GM12878 (cell line): ENCODE measurements at regions not wholly inside any gene's neighbourhood (a gene's known extent, or its start where the extent isn't known, plus 50 kb on each side); places are given as distances from the start of the nearest gene placed in this dataset.

Experiments used
- ATAC-seq: fragments of 200-7000 bp; cut with Tn5 transposase; 3 replicates; pipeline ENCODE4 v1.9.1; 2020; ENCODE audit warnings: mild to moderate bottlenecking, moderate library complexity
- BruUV-seq: library from RNA; stranded (reverse); fragments of 400-500 nt; replicated peaks from 2 replicates; lab custom pipeline; 2021; lab: Mats Ljungman, UMichigan
- CTCF ChIA-PET: fragments of 300-600 bp; sonication (Branson Sonifier 250); formaldehyde crosslinking; extraction: SDS; loops from one replicate; lab custom pipeline; 2021; ENCODE audit warnings: inconsistent platforms; lab: Yijun Ruan, JAX
- POLR2A ChIA-PET: fragments of 350-600 bp; formaldehyde crosslinking; extraction: SDS; loops from one replicate; lab custom pipeline; 2021; ENCODE audit warnings: inconsistent platforms; lab: Charles Lee
- RAD21 ChIA-PET: fragments of 300-600 bp; sonication (Branson Sonifier 250); formaldehyde crosslinking; loops from one replicate; lab custom pipeline; 2023; ENCODE audit warnings: antibody characterized with exemption; ENCODE audit not compliant: unreplicated experiment; lab: Charles Lee
- SMC1A ChIA-PET: fragments of 300-600 bp; sonication (Branson Sonifier 250); formaldehyde crosslinking; loops from one replicate; lab custom pipeline; 2023; ENCODE audit not compliant: unreplicated experiment, uncharacterized antibody; lab: Charles Lee
- DNase-seq: peaks from one replicate; pipeline ENCODE4 v3.0.0-alpha.2; 2011; ENCODE audit warnings: low read depth, low spot score
- FAIRE-seq: peaks from 3 replicates; lab custom pipeline; 2011; peaks lifted over from hg19 to GRCh38; lab: Jason Lieb, UNC
- H2AFZ ChIP-seq: 2 replicates; pipeline ENCODE4 v1.6.0; 2011; ENCODE audit warnings: low read depth, low read length, control low read depth; ENCODE audit not compliant: control insufficient read depth
- H3K27ac ChIP-seq: 2 replicates; pipeline ENCODE4 v1.5.1; 2011; ENCODE audit warnings: control low read depth; ENCODE audit not compliant: control insufficient read depth, insufficient read depth
- H3K27me3 ChIP-seq, 2 experiments: replicated peaks in 1 of 2; 2 replicates each; pipeline versions ENCODE4 v1.6.0 to v1.6.1; 2011; ENCODE audit warnings: low read length in 1 of 2; ENCODE audit not compliant: control insufficient read depth in 2 of 2, insufficient read depth in 2 of 2
- H3K36me3 ChIP-seq, 2 experiments: 2 replicates each; pipeline ENCODE4 v1.5.1; 2011; ENCODE audit warnings: low read length in 1 of 2; ENCODE audit not compliant: control insufficient read depth in 2 of 2, insufficient read depth in 2 of 2
- H3K4me1 ChIP-seq: 2 replicates; pipeline ENCODE4 v1.6.1; 2011; ENCODE audit warnings: mild to moderate bottlenecking, low read length, moderate library complexity, mixed read lengths; ENCODE audit not compliant: control insufficient read depth, insufficient read depth
- H3K4me2 ChIP-seq: 2 replicates; pipeline ENCODE4 v1.6.0; 2011; ENCODE audit warnings: control low read depth; ENCODE audit not compliant: control insufficient read depth, insufficient read depth
- H3K4me3 ChIP-seq: fragments of 200-600 bp; sonication (generic); 2 replicates; pipeline ENCODE4 v1.5.1; 2016
- H3K79me2 ChIP-seq: 2 replicates; pipeline ENCODE4 v1.6.0; 2011; ENCODE audit warnings: low read length; ENCODE audit not compliant: control insufficient read depth, insufficient read depth
- H3K9ac ChIP-seq: 2 replicates; pipeline ENCODE4 v1.8.0; 2011; ENCODE audit warnings: low read length, control low read depth, mixed read lengths; ENCODE audit not compliant: control insufficient read depth, insufficient read depth
- H3K9me3 ChIP-seq: replicated peaks from 3 replicates; pipeline ENCODE4 v1.5.1; 2011; ENCODE audit warnings: mild to moderate bottlenecking, low read length; ENCODE audit not compliant: control insufficient read depth, insufficient read depth
- H4K20me1 ChIP-seq: 2 replicates; pipeline ENCODE4 v1.6.0; 2011; ENCODE audit not compliant: control insufficient read depth, insufficient read depth
- CREB1 ChIP-seq: IDR thresholded peaks from 2 replicates; pipeline ENCODE4 v1.6.1; 2012; ENCODE audit warnings: low read depth, mild to moderate bottlenecking, inconsistent platforms
- EED ChIP-seq: sonication (generic); IDR thresholded peaks from 2 replicates; pipeline ENCODE4 v1.6.1; 2016; ENCODE audit warnings: antibody characterized with exemption, low read depth
- FOS ChIP-seq: IDR thresholded peaks from 3 replicates; pipeline ENCODE4 v1.6.1; 2011; ENCODE audit warnings: borderline replicate concordance; ENCODE audit not compliant: insufficient read length; ENCODE audit errors: extremely low read depth
- HDAC2 ChIP-seq: fragments of 200-600 bp; sonication (generic); IDR thresholded peaks from 2 replicates; pipeline ENCODE4 v1.6.1; 2017
- KAT2A ChIP-seq: conservative IDR thresholded peaks from 2 replicates; pipeline ENCODE4 v1.6.1; 2011; ENCODE audit warnings: low read depth, low read length; ENCODE audit not compliant: control insufficient read depth
- MEF2B ChIP-seq: fragments of 450-650 bp; IDR thresholded peaks from 2 replicates; pipeline ENCODE4 v1.6.1; 2018; ENCODE audit warnings: mild to moderate bottlenecking, moderate library complexity; ENCODE audit not compliant: partially characterized antibody, poor library complexity, severe bottlenecking
- PAX8 ChIP-seq: fragments of 450-650 bp; IDR thresholded peaks from 2 replicates; pipeline ENCODE4 v1.6.1; 2017; ENCODE audit warnings: mild to moderate bottlenecking, moderate library complexity
- SP1 ChIP-seq: IDR thresholded peaks from one replicate; pipeline ENCODE4 v1.6.1; 2011; ENCODE audit warnings: low read depth, low read length
- TARDBP ChIP-seq: IDR thresholded peaks from 2 replicates; pipeline ENCODE4 v1.6.1; 2016; ENCODE audit warnings: borderline replicate concordance
- TCF3 ChIP-seq: IDR thresholded peaks from 2 replicates; pipeline ENCODE4 v1.6.1; 2012; ENCODE audit warnings: low read depth, mild to moderate bottlenecking, low read length, borderline replicate concordance; ENCODE audit not compliant: insufficient read depth
- WRNIP1 ChIP-seq: IDR thresholded peaks from 2 replicates; pipeline ENCODE4 v1.6.1; 2011; ENCODE audit warnings: low read depth, low read length, improper control_type of control experiment, borderline replicate concordance
- ZNF384 ChIP-seq: IDR thresholded peaks from 2 replicates; pipeline ENCODE4 v1.6.1; 2012; ENCODE audit warnings: low read depth, mild to moderate bottlenecking, low read length, improper control_type of control experiment, borderline replicate concordance
- WGBS: methylation state at CpG from one replicate; pipeline ENCODE4 v1.1.6; 2016; ENCODE audit warnings: low lambda C conversion rate; ENCODE audit not compliant: insufficient replicate concordance, insufficient coverage; ENCODE audit errors: missing lambda C conversion rate; 5-methylcytosine and 5-hydroxymethylcytosine counted together
- in situ Hi-C: fragments of 300-500 bp; cut with MboI; formaldehyde crosslinking; loops from 9 replicates; pipeline ENCODE4 v1.14.3; 2018; ENCODE audit warnings: mixed read lengths
- intact Hi-C: fragments of 100-400 bp; cut with micrococcal nuclease; formaldehyde crosslinking; loops from one replicate; pipeline ENCODE4 v1.14.2; 2022; ENCODE audit not compliant: unreplicated experiment
- TF ChIP-seq, protein P1 (sequence below): fragments of 450-650 bp; IDR thresholded peaks from 2 replicates; pipeline ENCODE4 v1.6.1; 2016; ENCODE audit warnings: mild to moderate bottlenecking
- TF ChIP-seq, protein P2 (sequence below): IDR thresholded peaks from 2 replicates; pipeline ENCODE4 v1.6.1; 2011; ENCODE audit warnings: low read depth, low read length, improper control_type of control experiment, borderline replicate concordance
- TF ChIP-seq, protein P3 (sequence below): IDR thresholded peaks from 2 replicates; pipeline ENCODE4 v1.6.1; 2012; ENCODE audit warnings: improper control_type of control experiment, low read depth, low read length; ENCODE audit not compliant: insufficient replicate concordance

DNA sequence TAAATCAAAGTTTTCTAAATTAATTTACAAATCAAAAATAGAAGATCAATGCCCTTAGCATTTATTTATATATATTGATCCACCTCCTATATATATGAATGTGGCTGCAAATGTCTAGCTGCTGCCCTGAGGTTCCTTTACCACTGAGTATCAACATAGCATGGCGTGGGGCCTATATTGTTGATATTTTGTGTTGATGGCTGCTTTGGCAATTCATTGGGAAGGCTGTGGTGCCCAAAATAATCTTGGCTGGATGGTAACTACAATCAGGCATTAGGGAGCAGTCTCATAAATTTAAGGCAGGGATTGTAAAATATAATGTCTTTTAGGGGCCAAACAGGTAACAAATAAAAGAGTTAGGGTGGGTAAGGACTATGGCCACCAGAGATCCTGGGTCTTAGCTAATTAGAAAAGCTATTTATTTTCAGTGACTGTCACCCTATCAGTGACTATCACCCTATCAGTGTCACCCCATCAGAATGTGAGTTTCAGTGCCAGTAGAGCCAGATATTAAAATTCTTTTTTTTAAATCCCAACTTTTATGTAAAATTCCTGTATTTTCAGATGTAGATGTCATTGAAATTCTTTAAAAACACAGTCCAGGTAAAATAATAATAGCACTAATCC lies 190.7 kb upstream of the PCSK5 start:
- Histone ChIP-seq H3K9ac (no peak overlapping the region), H3K9me3 (no peaks in the 10 kb centered on the region)
- BruUV-seq = no TSS peak
- ATAC-seq (no peak), FAIRE-seq (no peak), DNase-seq (no peak)
- intact Hi-C loops = no loop called here
- 0% methylated on average over 1 of the region's 1 CpG for WGBS
- SMC1A ChIA-PET = no interaction called here
- TF ChIP-seq WRNIP1 (no peak), EED (no peak), TCF3 (no peak), PAX8 (no peak), TARDBP (no peak), KAT2A (no peak), HDAC2 (no peak), CREB1 (no peak), SP1 (no peak), MEF2B (no peak), FOS (no peak), ZNF384 (no peak)
- TF ChIP-seq, protein P1, sequence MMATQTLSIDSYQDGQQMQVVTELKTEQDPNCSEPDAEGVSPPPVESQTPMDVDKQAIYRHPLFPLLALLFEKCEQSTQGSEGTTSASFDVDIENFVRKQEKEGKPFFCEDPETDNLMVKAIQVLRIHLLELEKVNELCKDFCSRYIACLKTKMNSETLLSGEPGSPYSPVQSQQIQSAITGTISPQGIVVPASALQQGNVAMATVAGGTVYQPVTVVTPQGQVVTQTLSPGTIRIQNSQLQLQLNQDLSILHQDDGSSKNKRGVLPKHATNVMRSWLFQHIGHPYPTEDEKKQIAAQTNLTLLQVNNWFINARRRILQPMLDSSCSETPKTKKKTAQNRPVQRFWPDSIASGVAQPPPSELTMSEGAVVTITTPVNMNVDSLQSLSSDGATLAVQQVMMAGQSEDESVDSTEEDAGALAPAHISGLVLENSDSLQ = no peak
- TF ChIP-seq, protein P2, sequence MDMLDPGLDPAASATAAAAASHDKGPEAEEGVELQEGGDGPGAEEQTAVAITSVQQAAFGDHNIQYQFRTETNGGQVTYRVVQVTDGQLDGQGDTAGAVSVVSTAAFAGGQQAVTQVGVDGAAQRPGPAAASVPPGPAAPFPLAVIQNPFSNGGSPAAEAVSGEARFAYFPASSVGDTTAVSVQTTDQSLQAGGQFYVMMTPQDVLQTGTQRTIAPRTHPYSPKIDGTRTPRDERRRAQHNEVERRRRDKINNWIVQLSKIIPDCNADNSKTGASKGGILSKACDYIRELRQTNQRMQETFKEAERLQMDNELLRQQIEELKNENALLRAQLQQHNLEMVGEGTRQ = no peak
- TF ChIP-seq, protein P3, sequence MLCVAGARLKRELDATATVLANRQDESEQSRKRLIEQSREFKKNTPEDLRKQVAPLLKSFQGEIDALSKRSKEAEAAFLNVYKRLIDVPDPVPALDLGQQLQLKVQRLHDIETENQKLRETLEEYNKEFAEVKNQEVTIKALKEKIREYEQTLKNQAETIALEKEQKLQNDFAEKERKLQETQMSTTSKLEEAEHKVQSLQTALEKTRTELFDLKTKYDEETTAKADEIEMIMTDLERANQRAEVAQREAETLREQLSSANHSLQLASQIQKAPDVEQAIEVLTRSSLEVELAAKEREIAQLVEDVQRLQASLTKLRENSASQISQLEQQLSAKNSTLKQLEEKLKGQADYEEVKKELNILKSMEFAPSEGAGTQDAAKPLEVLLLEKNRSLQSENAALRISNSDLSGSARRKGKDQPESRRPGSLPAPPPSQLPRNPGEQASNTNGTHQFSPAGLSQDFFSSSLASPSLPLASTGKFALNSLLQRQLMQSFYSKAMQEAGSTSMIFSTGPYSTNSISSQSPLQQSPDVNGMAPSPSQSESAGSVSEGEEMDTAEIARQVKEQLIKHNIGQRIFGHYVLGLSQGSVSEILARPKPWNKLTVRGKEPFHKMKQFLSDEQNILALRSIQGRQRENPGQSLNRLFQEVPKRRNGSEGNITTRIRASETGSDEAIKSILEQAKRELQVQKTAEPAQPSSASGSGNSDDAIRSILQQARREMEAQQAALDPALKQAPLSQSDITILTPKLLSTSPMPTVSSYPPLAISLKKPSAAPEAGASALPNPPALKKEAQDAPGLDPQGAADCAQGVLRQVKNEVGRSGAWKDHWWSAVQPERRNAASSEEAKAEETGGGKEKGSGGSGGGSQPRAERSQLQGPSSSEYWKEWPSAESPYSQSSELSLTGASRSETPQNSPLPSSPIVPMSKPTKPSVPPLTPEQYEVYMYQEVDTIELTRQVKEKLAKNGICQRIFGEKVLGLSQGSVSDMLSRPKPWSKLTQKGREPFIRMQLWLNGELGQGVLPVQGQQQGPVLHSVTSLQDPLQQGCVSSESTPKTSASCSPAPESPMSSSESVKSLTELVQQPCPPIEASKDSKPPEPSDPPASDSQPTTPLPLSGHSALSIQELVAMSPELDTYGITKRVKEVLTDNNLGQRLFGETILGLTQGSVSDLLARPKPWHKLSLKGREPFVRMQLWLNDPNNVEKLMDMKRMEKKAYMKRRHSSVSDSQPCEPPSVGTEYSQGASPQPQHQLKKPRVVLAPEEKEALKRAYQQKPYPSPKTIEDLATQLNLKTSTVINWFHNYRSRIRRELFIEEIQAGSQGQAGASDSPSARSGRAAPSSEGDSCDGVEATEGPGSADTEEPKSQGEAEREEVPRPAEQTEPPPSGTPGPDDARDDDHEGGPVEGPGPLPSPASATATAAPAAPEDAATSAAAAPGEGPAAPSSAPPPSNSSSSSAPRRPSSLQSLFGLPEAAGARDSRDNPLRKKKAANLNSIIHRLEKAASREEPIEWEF = no peak
- TF ChIP-seq, all 136 proteins: peak for 0
- H4K20me1 ChIP-seq = no peaks in the 10 kb centered on the region
- ChIA-PET CTCF (no interaction called here), POLR2A (no interaction called here), RAD21 (no interaction called here)
- no peak overlapping the region for H3K4me2 ChIP-seq
- H2AFZ ChIP-seq = no peak overlapping the region
- no peaks in the 10 kb centered on the region for H3K27me3 ChIP-seq
- no peaks in the 10 kb centered on the region for H3K4me1 ChIP-seq
- in situ Hi-C loops = no loop called here
- no peaks in the 10 kb centered on the region for H3K36me3 ChIP-seq
- H3K4me3 ChIP-seq = no peak overlapping the region
- no peak overlapping the region for H3K27ac ChIP-seq
- H3K79me2 ChIP-seq = no peaks in the 10 kb centered on the region
